GM19467 (cell line): ENCODE measurements at regions not wholly inside any gene's neighbourhood (a gene's known extent, or its start where the extent isn't known, plus 50 kb on each side); places are given as distances from the start of the nearest gene placed in this dataset.
A peak's percentile ranks its signal among the peaks of the same experiment; 100 is the strongest.

Source experiments
- ATAC-seq: cut with Tn5 transposase; IDR thresholded peaks from one replicate; pipeline ENCODE4 v1.9.1; 2021; ENCODE audit warnings: mild to moderate bottlenecking, moderate library complexity; ENCODE audit not compliant: unreplicated experiment

- no peak for ATAC-seq
These were observed 148.8 kb downstream of the INO80D start for GRCh38 chr2:205937211-205937610.

- no peak for ATAC-seq
These were observed 149.5 kb downstream of the INO80D start for GRCh38 chr2:205936446-205936845.

- no peak for ATAC-seq
These were observed 151.5 kb downstream of the INO80D start for GRCh38 chr2:205934443-205934842.

- no peak for ATAC-seq
These were observed 153.1 kb downstream of the INO80D start for GRCh38 chr2:205932861-205933260.

GRCh38 chr2:205931388-205931787 lies 154.6 kb downstream of the INO80D start:
- ATAC-seq = no peak

- no peak for ATAC-seq
These were observed 155.8 kb downstream of the INO80D start for GRCh38 chr2:205930209-205930608.

GRCh38 chr2:205929246-205929942 lies 156.6 kb downstream of the INO80D start:
- no peak for ATAC-seq

- peak; percentile 92 for ATAC-seq
These were observed 160.3 kb downstream of the INO80D start for GRCh38 chr2:205925373-205926337.

GRCh38 chr2:205924676-205925075 lies 161.3 kb downstream of the INO80D start:
- no peak for ATAC-seq

- no peak for ATAC-seq
These were observed 170.8 kb downstream of the INO80D start for GRCh38 chr2:205915130-205915524.

- ATAC-seq = no peak
These were observed 171.5 kb downstream of the INO80D start for GRCh38 chr2:205914213-205915129.

GRCh38 chr2:205913668-205914067 lies 172.3 kb downstream of the INO80D start:
- no peak for ATAC-seq

- no peak for ATAC-seq
These were observed 174.7 kb downstream of the INO80D start for GRCh38 chr2:205911306-205911705.

- no peak for ATAC-seq
These were observed 176.8 kb downstream of the INO80D start for GRCh38 chr2:205909184-205909572.

GRCh38 chr2:205908212-205909183 lies 177.5 kb downstream of the INO80D start:
- no peak for ATAC-seq

- no peak for ATAC-seq
These were observed 179.6 kb downstream of the INO80D start for GRCh38 chr2:205906419-205906818.

GRCh38 chr2:205905576-205905975 lies 180.4 kb downstream of the INO80D start:
- no peak for ATAC-seq

GRCh38 chr2:205904873-205905272 lies 181.1 kb downstream of the INO80D start:
- no peak for ATAC-seq

- ATAC-seq = peak; percentile 88
These were observed 182.3 kb downstream of the INO80D start for GRCh38 chr2:205903549-205904129.

- ATAC-seq = no peak
These were observed 183.1 kb downstream of the INO80D start for GRCh38 chr2:205902900-205903237.
